ENCODE measurements at regions not wholly inside any gene's neighbourhood (a gene's known extent, or its start where the extent isn't known, plus 50 kb on each side); places are given as distances from the start of the nearest gene placed in this dataset.

- TF ChIP-seq CTCF (IDR thresholded peaks at IDR 0.05) (no peak), POLR2A (IDR thresholded peaks at IDR 0.05) (no peak)
These were observed 73.0 kb upstream of the TMEM17 start for GRCh38 chr2:62578803-62579640.

Data from body of pancreas (tissue), 4 donors.